Tibial artery (tissue), 4 donors: ENCODE measurements at regions not wholly inside any gene's neighbourhood (a gene's known extent, or its start where the extent isn't known, plus 50 kb on each side); places are given as distances from the start of the nearest gene placed in this dataset.

Experiments used
- DNase-seq, 2 donors: peaks; one replicate each; pipeline ENCODE4 v3.0.0-alpha.2; 2019
- H3K27ac ChIP-seq, 2 donors: fragments of 200-600 bp; sonication (generic) in 1 of 2; 1 replicate in 1 of 2; 2 replicates in 1 of 2; pipeline ENCODE4 v1.5.1; 2018 to 2019; ENCODE audit warnings: mild to moderate bottlenecking in 1 of 2
- H3K27me3 ChIP-seq, 2 donors: fragments of 200-600 bp; sonication (generic) in 1 of 2; one replicate each; pipeline versions ENCODE4 v1.5.1 to v1.6.0; 2016 to 2019
- H3K36me3 ChIP-seq, 3 donors: fragments of 200-600 bp; sonication (generic) in 2 of 3; one replicate each; pipeline ENCODE4 v1.5.1; 2016 to 2019; ENCODE audit warnings: mild to moderate bottlenecking in 2 of 3
- H3K4me1 ChIP-seq, 4 donors: fragments of 200-600 bp; sonication (generic) in 2 of 4; 1 replicate in 3 of 4; 2 replicates in 1 of 4; pipeline ENCODE4 v1.5.1; 2016 to 2019
- H3K4me3 ChIP-seq, 2 donors: fragments of 200-600 bp; sonication (generic) in 1 of 2; 1 replicate in 1 of 2; 2 replicates in 1 of 2; pipeline ENCODE4 v1.5.1; 2018 to 2019; ENCODE audit warnings: mild to moderate bottlenecking in 2 of 2
- H3K9me3 ChIP-seq, 3 donors: fragments of 200-600 bp; sonication (generic) in 1 of 3; one replicate each; pipeline ENCODE4 v1.5.1; 2016 to 2019
- intact Hi-C: fragments of 100-400 bp; cut with DNase I; formaldehyde crosslinking; loops from one replicate; pipeline ENCODE4 v1.15.0; 2023; ENCODE audit warnings: low total_unique reads
- TF ChIP-seq, protein P1 (sequence below), 2 experiments: fragments of 200-600 bp in 1 of 2; fragments of 450-650 bp in 1 of 2; IDR thresholded peaks; one replicate each; pipeline ENCODE4 v1.5.1; 2017 to 2019; ENCODE audit warnings: antibody characterized with exemption in 2 of 2, mild to moderate bottlenecking in 1 of 2, moderate library complexity in 1 of 2

DNA sequence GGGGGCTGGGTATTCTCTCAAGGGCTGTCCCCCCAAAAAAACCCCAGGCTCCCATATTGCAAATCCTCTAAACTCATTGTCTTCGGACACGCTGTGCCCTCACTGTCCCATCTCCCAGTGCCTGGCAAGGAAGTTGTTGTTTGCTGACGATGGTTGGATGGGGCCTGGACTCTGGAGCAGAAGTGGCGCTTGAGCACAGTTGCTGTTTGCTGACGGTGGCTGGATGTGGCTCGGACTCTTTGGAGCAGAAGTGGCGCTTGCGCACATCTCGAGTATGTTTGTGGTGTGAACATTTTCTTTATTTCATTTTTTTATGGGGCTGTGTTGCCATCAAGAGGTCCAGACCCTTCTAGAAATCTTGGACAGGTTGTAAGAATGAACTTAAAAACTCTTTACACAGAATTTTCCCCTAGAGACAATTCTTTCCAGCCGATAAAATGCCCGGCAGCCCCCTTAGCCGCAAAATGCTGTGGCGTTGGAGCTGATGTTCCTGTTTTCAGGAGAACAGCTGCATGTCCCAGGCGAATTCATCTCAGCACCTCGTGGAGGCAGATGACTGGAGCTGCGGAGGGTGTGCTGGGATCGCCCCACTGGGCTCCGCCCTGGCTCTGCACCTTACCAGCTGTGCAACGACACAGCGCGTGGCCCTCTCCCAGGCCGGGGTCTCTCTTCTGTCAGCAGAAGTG, 1167.4 kb downstream of the BRD1 start:
- H3K36me3 ChIP-seq, result no peaks in the 10 kb centered on the region
- intact Hi-C loops, result no loop called here
- H3K27me3 ChIP-seq, result peaks cover 0 to 5% of the 10 kb centered on the region in 2 donors
- H3K9me3 ChIP-seq, result peaks cover 0 to 11% (median 9%) of the 10 kb centered on the region in 3 donors
- no peak overlapping the region for H3K4me3 ChIP-seq
- TF ChIP-seq, protein P1, sequence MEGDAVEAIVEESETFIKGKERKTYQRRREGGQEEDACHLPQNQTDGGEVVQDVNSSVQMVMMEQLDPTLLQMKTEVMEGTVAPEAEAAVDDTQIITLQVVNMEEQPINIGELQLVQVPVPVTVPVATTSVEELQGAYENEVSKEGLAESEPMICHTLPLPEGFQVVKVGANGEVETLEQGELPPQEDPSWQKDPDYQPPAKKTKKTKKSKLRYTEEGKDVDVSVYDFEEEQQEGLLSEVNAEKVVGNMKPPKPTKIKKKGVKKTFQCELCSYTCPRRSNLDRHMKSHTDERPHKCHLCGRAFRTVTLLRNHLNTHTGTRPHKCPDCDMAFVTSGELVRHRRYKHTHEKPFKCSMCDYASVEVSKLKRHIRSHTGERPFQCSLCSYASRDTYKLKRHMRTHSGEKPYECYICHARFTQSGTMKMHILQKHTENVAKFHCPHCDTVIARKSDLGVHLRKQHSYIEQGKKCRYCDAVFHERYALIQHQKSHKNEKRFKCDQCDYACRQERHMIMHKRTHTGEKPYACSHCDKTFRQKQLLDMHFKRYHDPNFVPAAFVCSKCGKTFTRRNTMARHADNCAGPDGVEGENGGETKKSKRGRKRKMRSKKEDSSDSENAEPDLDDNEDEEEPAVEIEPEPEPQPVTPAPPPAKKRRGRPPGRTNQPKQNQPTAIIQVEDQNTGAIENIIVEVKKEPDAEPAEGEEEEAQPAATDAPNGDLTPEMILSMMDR (IDR thresholded peaks at IDR 0.05), result no peak
- H3K4me1 ChIP-seq, result no peaks in the 10 kb centered on the region
- no peak for DNase-seq
- no peak overlapping the region for H3K27ac ChIP-seq

DNA sequence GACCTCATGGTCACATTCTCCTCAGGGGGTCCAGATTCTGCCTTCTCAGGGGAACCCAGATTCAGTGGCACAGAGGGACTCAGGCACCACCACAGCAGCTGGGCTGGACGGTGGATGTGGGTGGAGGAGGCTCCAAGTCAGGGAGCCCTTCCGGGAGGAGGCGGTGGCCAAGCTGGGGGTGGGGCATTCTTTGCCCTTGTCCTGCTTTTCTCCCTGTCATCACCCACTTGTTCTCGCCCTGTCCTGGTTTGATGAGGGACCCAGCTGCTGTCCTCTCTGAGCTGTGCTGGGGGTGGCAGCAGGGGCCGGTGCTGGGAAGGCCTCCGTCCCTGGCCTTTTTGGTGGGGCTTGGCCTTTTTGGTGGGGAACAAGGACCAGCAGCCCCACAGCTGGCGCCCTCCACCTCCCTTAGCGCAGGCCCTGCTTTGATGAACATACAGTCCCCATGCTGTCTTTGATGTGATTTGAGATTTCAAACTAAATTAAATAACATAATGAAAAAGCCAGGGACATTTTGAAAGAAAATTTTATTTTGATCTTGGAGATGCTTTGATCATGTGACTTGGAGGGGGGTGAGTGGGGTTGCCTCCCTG, 1168.2 kb downstream of the BRD1 start:
- TF ChIP-seq, protein P1 (IDR thresholded peaks at IDR 0.05), result no peak
- Histone ChIP-seq H3K9me3 (peaks cover 0 to 11% (median 9%) of the 10 kb centered on the region in 3 donors), H3K4me3 (no peak overlapping the region), H3K27me3 (peaks cover 0 to 5% of the 10 kb centered on the region in 2 donors), H3K36me3 (no peaks in the 10 kb centered on the region), H3K27ac (no peak overlapping the region), H3K4me1 (no peaks in the 10 kb centered on the region)
- intact Hi-C loops, result loop anchor here (2.0 kb wide), 1 partner anchor 25 kb away; no protein-coding TSS in a partner anchor
- DNase-seq, result no peak

DNA sequence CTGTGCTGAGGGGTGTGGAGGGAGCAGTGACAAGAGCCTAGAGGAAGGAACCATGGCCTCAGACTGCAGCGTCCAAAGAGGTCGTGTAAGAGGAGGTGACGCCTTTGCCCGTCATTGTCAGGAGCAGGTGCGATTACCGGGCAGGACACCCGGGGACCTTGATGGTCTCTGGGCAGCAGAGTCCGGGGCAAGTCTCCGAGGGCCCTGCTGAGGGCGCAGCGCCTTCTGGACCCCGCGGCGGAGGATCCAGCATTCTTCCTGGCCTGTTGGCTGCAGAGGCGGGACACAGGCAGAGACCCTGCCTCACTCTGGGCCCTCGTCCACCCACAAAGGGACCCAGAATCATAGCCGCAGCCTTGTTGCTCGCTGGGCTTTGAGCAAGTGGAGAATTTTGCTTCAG, 1168.8 kb downstream of the BRD1 start:
- peaks cover 0 to 3% (median 0%) of the 10 kb centered on the region in 4 donors for H3K4me1 ChIP-seq
- H3K27ac ChIP-seq, result no peak overlapping the region
- H3K27me3 ChIP-seq, result peaks cover 0 to 5% of the 10 kb centered on the region in 2 donors
- peaks cover 0 to 11% (median 9%) of the 10 kb centered on the region in 3 donors for H3K9me3 ChIP-seq
- H3K4me3 ChIP-seq, result no peak overlapping the region
- no peaks in the 10 kb centered on the region for H3K36me3 ChIP-seq
- intact Hi-C loops, result loop anchor here (2.0 kb wide), 1 partner anchor 24 kb away; no protein-coding TSS in a partner anchor
- TF ChIP-seq, protein P1 (IDR thresholded peaks at IDR 0.05), result no peak
- no peak for DNase-seq

DNA sequence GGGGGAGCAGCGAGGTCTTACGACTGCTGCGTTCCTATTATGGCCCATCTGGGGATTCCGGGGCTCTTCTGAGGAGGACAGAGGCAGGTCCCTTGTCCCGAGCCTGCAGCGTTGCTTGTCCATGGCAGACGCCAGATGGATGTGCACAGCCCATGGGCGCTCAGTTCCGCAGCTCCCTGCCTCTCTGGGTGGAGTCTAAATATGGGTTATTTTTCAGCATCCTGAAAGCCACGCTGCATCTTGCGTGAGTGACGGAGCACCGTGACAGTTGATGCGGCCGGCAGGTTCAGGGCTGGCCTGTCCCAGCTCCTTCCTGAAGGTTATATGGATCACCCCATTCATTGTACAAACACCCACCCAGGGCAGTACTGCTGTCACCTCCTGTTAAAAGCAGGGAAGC, 1169.4 kb downstream of the BRD1 start:
- no peaks in the 10 kb centered on the region for H3K36me3 ChIP-seq
- no peak for DNase-seq
- no peak overlapping the region for H3K27ac ChIP-seq
- peaks cover 0 to 6% (median 5%) of the 10 kb centered on the region in 3 donors for H3K9me3 ChIP-seq
- H3K27me3 ChIP-seq, result peaks cover 0 to 5% of the 10 kb centered on the region in 2 donors
- intact Hi-C loops, result loop anchor here (2.0 kb wide), 1 partner anchor 23 kb away; no protein-coding TSS in a partner anchor
- no peak overlapping the region for H3K4me3 ChIP-seq
- TF ChIP-seq, protein P1 (IDR thresholded peaks at IDR 0.05), result no peak
- H3K4me1 ChIP-seq, result peaks cover 0 to 3% (median 0%) of the 10 kb centered on the region in 4 donors

DNA sequence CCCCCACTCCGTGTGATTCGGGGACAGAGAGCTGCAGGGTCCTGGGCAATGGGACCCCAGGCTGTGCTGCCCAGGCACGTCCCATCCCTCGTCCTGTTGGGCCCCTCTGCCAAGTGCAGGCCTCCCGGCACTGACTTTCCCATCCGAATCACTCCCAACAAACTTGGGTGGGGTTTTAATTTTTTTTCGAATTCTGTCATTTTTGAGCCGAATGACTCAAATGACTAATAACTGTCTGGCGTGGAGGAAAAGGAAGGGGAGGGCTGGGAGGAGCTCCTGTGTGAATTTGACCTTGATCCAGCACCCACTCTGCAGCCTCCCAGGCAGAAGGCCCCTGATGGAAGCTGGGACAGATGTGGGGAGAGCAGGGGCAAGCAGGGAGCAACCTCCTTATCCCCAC, 1173.2 kb downstream of the BRD1 start:
- intact Hi-C loops, result no loop called here
- Histone ChIP-seq H3K27me3 (no peaks in the 10 kb centered on the region), H3K4me1 (peaks cover 0 to 3% (median 0%) of the 10 kb centered on the region in 4 donors), H3K27ac (no peak overlapping the region), H3K36me3 (no peaks in the 10 kb centered on the region), H3K4me3 (no peak overlapping the region), H3K9me3 (no peaks in the 10 kb centered on the region)
- TF ChIP-seq, protein P1 (IDR thresholded peaks at IDR 0.05), result no peak
- no peak for DNase-seq
